NOMO-1 (cell line): ENCODE measurements at regions not wholly inside any gene's neighbourhood (a gene's known extent, or its start where the extent isn't known, plus 50 kb on each side); places are given as distances from the start of the nearest gene placed in this dataset.

Experiments
- DNase-seq, 2 experiments: peaks; one replicate each; lab custom pipeline; 2025; ENCODE audit not compliant: unreplicated experiment in 2 of 2; lab: John Stamatoyannopoulos, UW

- no peak for DNase-seq
These were observed 151.7 kb downstream of the CBLN1 start for GRCh38 chr16:49129935-49130334.

- no peak for DNase-seq
These were observed 152.9 kb downstream of the CBLN1 start for GRCh38 chr16:49128740-49129139.

GRCh38 chr16:49127103-49127502, 154.5 kb downstream of the CBLN1 start:
- no peak for DNase-seq

- DNase-seq: no peak
These were observed 160.0 kb downstream of the CBLN1 start for GRCh38 chr16:49121636-49122035.

GRCh38 chr16:49120631-49121030, 161.0 kb downstream of the CBLN1 start:
- no peak for DNase-seq

- DNase-seq: no peak
These were observed 164.8 kb downstream of the CBLN1 start for GRCh38 chr16:49116873-49117272.

GRCh38 chr16:49115956-49116355, 165.7 kb downstream of the CBLN1 start:
- DNase-seq: no peak

- no peak for DNase-seq
These were observed 168.9 kb downstream of the CBLN1 start for GRCh38 chr16:49112754-49113153.

- no peak for DNase-seq
These were observed 170.3 kb downstream of the CBLN1 start for GRCh38 chr16:49111351-49111750.

GRCh38 chr16:49108611-49109010, 173.0 kb downstream of the CBLN1 start:
- DNase-seq: no peak

- DNase-seq: no peak
These were observed 178.3 kb downstream of the CBLN1 start for GRCh38 chr16:49103298-49103697.

GRCh38 chr16:49101997-49102396, 179.6 kb downstream of the CBLN1 start:
- no peak for DNase-seq

- no peak for DNase-seq
These were observed 181.3 kb downstream of the CBLN1 start for GRCh38 chr16:49100366-49100765.

GRCh38 chr16:49097964-49098363, 183.7 kb downstream of the CBLN1 start:
- no peak for DNase-seq

- DNase-seq: no peak
These were observed 185.3 kb downstream of the CBLN1 start for GRCh38 chr16:49096176-49096945.

- DNase-seq: no peak
These were observed 186.1 kb downstream of the CBLN1 start for GRCh38 chr16:49095539-49095938.

- no peak for DNase-seq
These were observed 187.2 kb downstream of the CBLN1 start for GRCh38 chr16:49094471-49094870.

- no peak for DNase-seq
These were observed 187.7 kb downstream of the CBLN1 start for GRCh38 chr16:49093939-49094338.

GRCh38 chr16:49092704-49093103, 188.9 kb downstream of the CBLN1 start:
- DNase-seq: no peak

GRCh38 chr16:49089533-49089932, 192.1 kb downstream of the CBLN1 start:
- DNase-seq: no peak

GRCh38 chr16:49089039-49089438, 192.6 kb downstream of the CBLN1 start:
- DNase-seq: no peak

GRCh38 chr16:49085686-49086085, 196.0 kb downstream of the CBLN1 start:
- no peak for DNase-seq
